ENCODE measurements at regions not wholly inside any gene's neighbourhood (a gene's known extent, or its start where the extent isn't known, plus 50 kb on each side); places are given as distances from the start of the nearest gene placed in this dataset.

- TF ChIP-seq POLR2AphosphoS5 (IDR thresholded peaks at IDR 0.05; ENCODE audit: borderline replicate concordance, low read depth, low read length) (no peak), EZH2 (IDR thresholded peaks at IDR 0.05) (no peak)
Measured at GRCh38 chr4:147122685-147123084, 177.0 kb upstream of the TTC29 start.
